ENCODE measurements at regions not wholly inside any gene's neighbourhood (a gene's known extent, or its start where the extent isn't known, plus 50 kb on each side); places are given as distances from the start of the nearest gene placed in this dataset.

DNA sequence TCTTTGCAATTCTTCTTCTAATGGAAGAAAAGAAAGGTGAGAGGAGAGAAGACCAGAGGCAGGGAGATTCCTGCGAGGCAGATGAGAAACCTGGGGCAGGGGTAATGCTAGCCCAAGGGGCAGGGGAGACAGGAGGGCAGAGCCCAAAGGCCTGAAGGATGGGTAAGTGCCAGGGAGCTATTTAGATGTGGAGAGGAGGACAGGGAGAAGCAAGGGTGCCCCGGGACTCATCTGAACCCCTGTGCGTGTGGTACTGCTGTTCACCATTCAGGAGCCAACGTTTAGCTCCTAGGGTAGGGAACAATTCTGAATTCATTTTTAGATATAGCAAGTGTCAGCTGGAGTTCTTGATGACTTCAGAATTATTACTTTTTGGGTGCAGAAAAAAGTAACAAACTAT lies 122.7 kb upstream of the ALDH1B1 start:
- H3K4me1 Mint-ChIP-seq, result no peaks in the 10 kb centered on the region
- H3K36me3 Mint-ChIP-seq (ENCODE audit: low read depth), result no peaks in the 10 kb centered on the region
- H3K27me3 Mint-ChIP-seq, result peaks cover 4% of the 10 kb centered on the region
- ChIA-PET POLR2A (no interaction called here), CTCF (no interaction called here)
- ATAC-seq, result no peak
- no peak for DNase-seq
- intact Hi-C loops (cut with DNase I, micrococcal nuclease), result loop anchor here in 1 of 2 experiments (5.0 kb wide), 1 partner anchor 43 kb away; no protein-coding TSS in a partner anchor
- H3K9me3 Mint-ChIP-seq (ENCODE audit: low read depth), result peaks cover 10% of the 10 kb centered on the region
- H3K27ac Mint-ChIP-seq, result no peak overlapping the region
- no peak overlapping the region for H3K4me3 Mint-ChIP-seq

DNA sequence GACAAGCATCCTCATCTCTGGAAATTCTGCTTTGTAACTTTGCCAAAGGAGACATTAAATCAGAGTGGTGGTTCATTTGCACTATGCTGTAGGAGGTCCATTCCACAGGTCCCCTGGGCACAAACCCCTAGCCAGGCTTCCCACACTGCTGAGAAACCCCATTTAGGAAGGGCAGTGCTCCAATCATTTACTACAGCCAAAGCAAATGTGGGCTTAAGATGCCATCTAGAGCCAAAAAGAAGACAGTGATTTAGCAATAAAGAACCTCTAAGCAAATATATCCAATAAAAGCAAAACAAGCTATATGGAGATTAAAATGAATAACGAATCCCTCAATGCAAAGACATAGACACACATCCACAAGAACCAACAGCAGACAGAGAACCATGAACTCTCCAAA lies 129.0 kb upstream of the ALDH1B1 start:
- ATAC-seq (no peak), DNase-seq (no peak)
- no peaks in the 10 kb centered on the region for H3K4me1 Mint-ChIP-seq
- peaks cover 18% of the 10 kb centered on the region for H3K9me3 Mint-ChIP-seq (ENCODE audit: low read depth)
- ChIA-PET CTCF (interaction anchor here (0.6 to 1.3 kb wide), 5 partner anchors 9 to 352 kb away, joined by 3 to 5 read pairs (median 4); no protein-coding TSS in a partner anchor), POLR2A (no interaction called here)
- intact Hi-C loops (cut with DNase I, micrococcal nuclease), result loop anchor here in 1 of 2 experiments (5.0 kb wide), 3 partner anchors 104 to 351 kb away; no protein-coding TSS in a partner anchor
- H3K27ac Mint-ChIP-seq, result no peak overlapping the region
- no peak overlapping the region for H3K4me3 Mint-ChIP-seq
- H3K36me3 Mint-ChIP-seq (ENCODE audit: low read depth), result peaks cover 5% of the 10 kb centered on the region
- H3K27me3 Mint-ChIP-seq, result peaks cover 7% of the 10 kb centered on the region

DNA sequence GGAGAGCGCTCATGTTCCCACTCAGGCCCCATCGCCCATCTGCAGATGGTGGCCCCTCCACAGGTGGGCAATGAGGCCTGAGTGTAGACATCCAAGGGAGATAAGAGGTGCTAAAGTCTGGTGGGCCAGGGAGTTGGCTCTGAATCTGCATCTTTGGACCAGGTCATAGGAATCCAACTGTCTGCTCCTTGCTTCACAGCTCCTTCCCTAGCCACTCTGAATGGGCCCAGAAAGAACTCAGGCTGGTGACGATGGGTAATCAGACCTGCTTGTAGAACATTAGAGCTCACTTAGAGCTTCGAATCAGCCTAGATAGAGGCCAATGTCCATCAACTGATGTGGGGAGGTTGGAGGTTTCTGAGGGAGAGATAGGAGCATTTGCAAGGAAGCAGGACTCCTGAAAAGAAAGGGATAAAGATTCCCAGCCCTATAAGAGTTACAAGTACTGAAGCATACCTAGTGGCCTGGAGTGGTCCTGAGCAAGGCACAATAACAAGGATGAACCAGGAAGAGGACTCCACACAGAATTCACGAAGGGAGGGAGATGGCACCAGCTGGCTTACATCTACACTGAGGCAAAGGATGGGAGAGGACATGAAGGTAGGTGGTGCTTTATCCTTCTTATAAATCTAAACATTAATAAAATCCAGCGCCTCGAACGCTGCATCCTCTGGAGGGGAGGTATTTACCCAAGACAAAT lies 132.8 kb upstream of the ALDH1B1 start:
- intact Hi-C loops (cut with DNase I, micrococcal nuclease), result loop anchor here in 1 of 2 experiments (5.0 kb wide), 3 partner anchors 108 to 347 kb away; no protein-coding TSS in a partner anchor
- no peaks in the 10 kb centered on the region for H3K4me1 Mint-ChIP-seq
- H3K4me3 Mint-ChIP-seq, result no peak overlapping the region
- no peak overlapping the region for H3K27ac Mint-ChIP-seq
- ChIA-PET POLR2A (no interaction called here), CTCF (interaction anchor here (0.6 kb wide), 1 partner anchor 110 kb away, joined by 3 read pairs; no protein-coding TSS in a partner anchor)
- ATAC-seq (no peak), DNase-seq (no peak)
- peaks cover 8% of the 10 kb centered on the region for H3K9me3 Mint-ChIP-seq (ENCODE audit: low read depth)
- peaks cover 4% of the 10 kb centered on the region for H3K27me3 Mint-ChIP-seq
- H3K36me3 Mint-ChIP-seq (ENCODE audit: low read depth), result peaks cover 5% of the 10 kb centered on the region

DNA sequence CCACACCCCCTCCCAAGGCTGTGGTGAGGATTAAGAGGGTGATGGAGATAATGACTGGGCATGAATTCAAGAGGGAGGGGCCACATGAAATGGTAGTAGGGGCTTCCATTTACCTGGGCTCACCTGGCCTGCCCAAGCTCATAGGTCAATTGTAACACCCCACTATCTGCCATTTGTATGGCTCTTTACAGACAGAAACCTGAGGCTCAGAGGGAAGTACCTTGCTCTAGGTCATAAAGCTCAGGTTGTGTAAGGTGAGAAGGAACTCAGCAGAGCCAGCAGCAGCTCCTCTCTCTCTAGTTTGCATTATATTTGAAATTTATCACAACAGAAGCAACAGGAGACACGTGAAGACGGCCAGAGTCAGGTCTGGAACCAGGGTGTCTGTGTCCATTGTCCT lies 133.4 kb upstream of the ALDH1B1 start:
- H3K9me3 Mint-ChIP-seq (ENCODE audit: low read depth), result peaks cover 5% of the 10 kb centered on the region
- H3K36me3 Mint-ChIP-seq (ENCODE audit: low read depth), result peaks cover 5% of the 10 kb centered on the region
- ATAC-seq (no peak), DNase-seq (no peak)
- no peaks in the 10 kb centered on the region for H3K4me1 Mint-ChIP-seq
- no peak overlapping the region for H3K4me3 Mint-ChIP-seq
- intact Hi-C loops (cut with DNase I, micrococcal nuclease), result no loop called here
- no peak overlapping the region for H3K27ac Mint-ChIP-seq
- H3K27me3 Mint-ChIP-seq, result peaks cover 4% of the 10 kb centered on the region
- POLR2A ChIA-PET, result no interaction called here
- CTCF ChIA-PET, result interaction anchor here (0.6 kb wide), 1 partner anchor 109 kb away, joined by 3 read pairs; no protein-coding TSS in a partner anchor

DNA sequence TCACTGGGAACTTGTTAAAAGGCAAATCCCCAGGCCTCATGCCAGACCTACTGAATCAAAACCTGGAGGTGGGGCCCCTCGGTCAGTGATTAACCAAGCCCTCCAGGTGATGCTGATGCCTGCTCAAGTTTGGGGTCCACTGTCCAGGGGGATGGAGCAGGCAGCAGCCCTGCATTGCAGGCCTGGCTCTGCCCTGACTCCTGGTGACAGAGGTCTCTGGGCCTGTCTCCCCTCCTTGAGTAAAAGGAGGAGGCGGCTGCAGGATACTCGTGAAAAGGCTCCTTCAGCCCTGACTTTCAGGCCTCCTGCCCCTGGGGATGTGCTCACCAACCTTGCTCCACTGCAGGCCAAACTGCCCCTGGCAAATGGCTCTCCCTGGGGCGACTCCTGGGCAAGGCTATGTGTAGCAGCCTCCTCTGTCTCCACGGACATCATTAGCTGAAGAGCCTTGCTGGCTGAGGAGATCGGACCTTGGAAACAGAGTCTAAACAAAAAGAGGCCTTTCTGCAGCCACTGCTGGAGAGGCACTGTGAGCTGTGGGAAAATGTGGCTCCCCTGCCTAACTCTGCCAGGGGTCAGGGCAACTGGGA lies 134.8 kb upstream of the ALDH1B1 start:
- Mint-ChIP-seq H3K4me1 (no peaks in the 10 kb centered on the region), H3K27me3 (peaks cover 1% of the 10 kb centered on the region), H3K36me3 (ENCODE audit: low read depth) (no peaks in the 10 kb centered on the region), H3K27ac (no peak overlapping the region), H3K9me3 (ENCODE audit: low read depth) (no peaks in the 10 kb centered on the region), H3K4me3 (no peak overlapping the region)
- intact Hi-C loops (cut with DNase I, micrococcal nuclease), result no loop called here
- no peak for DNase-seq
- ATAC-seq, result no peak
- ChIA-PET POLR2A (no interaction called here), CTCF (no interaction called here)

DNA sequence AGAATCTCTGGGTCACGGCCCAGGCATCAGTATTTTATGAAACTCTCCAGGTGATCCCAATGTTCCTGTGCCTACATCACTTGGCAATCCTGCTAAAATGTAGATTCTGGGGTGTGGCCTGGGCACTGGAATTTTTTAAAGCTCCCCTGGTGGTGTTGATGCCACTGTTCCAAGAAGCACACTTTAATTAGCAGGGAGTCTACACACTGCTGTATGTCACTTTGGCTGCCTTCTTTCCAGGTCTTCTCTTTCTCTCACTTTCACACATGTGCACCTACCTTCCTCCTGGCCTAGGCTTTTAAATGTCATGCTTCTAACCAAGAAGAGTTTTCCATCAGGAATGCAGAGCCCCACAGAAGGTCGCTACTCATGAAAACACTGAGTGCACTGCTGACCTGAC lies 136.0 kb upstream of the ALDH1B1 start:
- Mint-ChIP-seq H3K4me1 (no peaks in the 10 kb centered on the region), H3K36me3 (ENCODE audit: low read depth) (no peaks in the 10 kb centered on the region), H3K4me3 (no peak overlapping the region), H3K9me3 (ENCODE audit: low read depth) (no peaks in the 10 kb centered on the region), H3K27me3 (peaks cover 1% of the 10 kb centered on the region), H3K27ac (no peak overlapping the region)
- POLR2A ChIA-PET, result no interaction called here
- intact Hi-C loops (cut with DNase I, micrococcal nuclease), result no loop called here
- ATAC-seq (no peak), DNase-seq (no peak)
- CTCF ChIA-PET, result no interaction called here

DNA sequence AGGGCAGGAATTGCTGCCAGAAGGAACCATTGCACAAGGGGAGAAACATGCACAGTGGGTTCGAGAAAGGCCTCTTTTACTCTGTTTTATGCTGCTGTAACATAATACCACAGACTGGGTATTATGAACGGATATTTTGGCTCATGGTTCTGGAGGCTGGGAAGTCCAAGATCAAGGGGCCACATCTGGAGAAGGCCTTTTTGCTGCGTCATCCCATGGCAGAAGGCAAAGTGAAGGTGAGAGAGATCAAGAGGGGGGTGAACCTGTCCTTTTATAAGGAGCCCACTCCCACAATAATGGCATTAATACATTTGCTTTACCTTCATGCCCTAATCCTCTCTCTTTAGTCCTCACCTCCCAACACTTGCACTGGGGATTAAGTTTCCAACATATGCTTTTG lies 136.9 kb upstream of the ALDH1B1 start:
- no peaks in the 10 kb centered on the region for H3K4me1 Mint-ChIP-seq
- ATAC-seq, result no peak
- ChIA-PET CTCF (no interaction called here), POLR2A (no interaction called here)
- no peak overlapping the region for H3K4me3 Mint-ChIP-seq
- H3K27ac Mint-ChIP-seq, result no peak overlapping the region
- H3K9me3 Mint-ChIP-seq (ENCODE audit: low read depth), result no peaks in the 10 kb centered on the region
- intact Hi-C loops (cut with DNase I, micrococcal nuclease), result no loop called here
- no peaks in the 10 kb centered on the region for H3K36me3 Mint-ChIP-seq (ENCODE audit: low read depth)
- H3K27me3 Mint-ChIP-seq, result peaks cover 1% of the 10 kb centered on the region
- DNase-seq, result no peak

DNA sequence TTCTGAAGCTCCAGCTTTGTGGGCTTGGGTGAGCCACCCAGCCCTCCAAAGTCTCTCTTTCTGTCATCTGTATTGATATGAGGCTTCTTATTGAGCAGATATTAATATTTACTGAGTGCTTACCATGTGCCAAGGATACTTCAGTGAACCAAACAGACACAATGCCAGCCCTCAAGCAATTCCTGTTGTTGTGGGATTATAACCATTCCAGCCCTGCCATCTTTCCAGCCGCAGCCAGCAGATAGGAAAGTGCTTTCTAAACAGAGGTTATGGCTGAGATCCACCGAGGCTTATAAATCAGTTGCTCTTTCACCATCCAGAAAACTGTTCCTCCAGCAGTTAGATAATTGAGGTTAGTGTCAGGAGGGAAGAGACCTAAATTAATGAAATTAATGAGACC lies 137.7 kb upstream of the ALDH1B1 start:
- ATAC-seq (no peak), DNase-seq (no peak)
- ChIA-PET POLR2A (no interaction called here), CTCF (no interaction called here)
- intact Hi-C loops (cut with DNase I, micrococcal nuclease), result loop anchor here in 1 of 2 experiments (5.0 kb wide), 1 partner anchor 42 kb away; no protein-coding TSS in a partner anchor
- H3K9me3 Mint-ChIP-seq (ENCODE audit: low read depth), result no peaks in the 10 kb centered on the region
- H3K36me3 Mint-ChIP-seq (ENCODE audit: low read depth), result no peaks in the 10 kb centered on the region
- no peaks in the 10 kb centered on the region for H3K4me1 Mint-ChIP-seq
- H3K27ac Mint-ChIP-seq, result no peak overlapping the region
- H3K27me3 Mint-ChIP-seq, result peaks cover 1% of the 10 kb centered on the region
- no peak overlapping the region for H3K4me3 Mint-ChIP-seq

DNA sequence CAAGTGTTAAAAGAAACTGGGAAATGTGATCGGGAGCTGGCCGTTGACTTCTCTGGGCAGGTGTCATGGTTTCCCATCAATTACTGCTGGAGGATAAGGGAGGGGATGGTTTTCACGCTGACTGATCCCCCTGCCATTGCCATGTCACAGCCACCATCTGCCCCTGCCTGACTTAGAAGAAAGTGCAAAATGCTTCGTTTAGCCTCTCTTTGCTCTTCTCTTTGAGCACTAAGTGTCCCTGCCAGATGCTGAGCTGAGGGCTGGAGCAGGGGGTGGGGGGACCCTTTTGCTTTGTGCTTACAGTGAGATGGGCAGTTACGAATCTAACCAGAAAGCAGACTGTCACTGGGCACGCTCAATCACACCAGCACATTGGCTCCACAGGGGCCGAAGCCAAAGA lies 138.4 kb upstream of the ALDH1B1 start:
- intact Hi-C loops (cut with DNase I, micrococcal nuclease), result loop anchor here in 1 of 2 experiments (5.0 kb wide), 1 partner anchor 42 kb away; no protein-coding TSS in a partner anchor
- CTCF ChIA-PET, result no interaction called here
- no peaks in the 10 kb centered on the region for H3K36me3 Mint-ChIP-seq (ENCODE audit: low read depth)
- no peaks in the 10 kb centered on the region for H3K9me3 Mint-ChIP-seq (ENCODE audit: low read depth)
- H3K4me3 Mint-ChIP-seq, result no peak overlapping the region
- DNase-seq (no peak), ATAC-seq (no peak)
- H3K27me3 Mint-ChIP-seq, result peaks cover 1% of the 10 kb centered on the region
- no peak overlapping the region for H3K27ac Mint-ChIP-seq
- no peaks in the 10 kb centered on the region for H3K4me1 Mint-ChIP-seq
- POLR2A ChIA-PET, result no interaction called here

DNA sequence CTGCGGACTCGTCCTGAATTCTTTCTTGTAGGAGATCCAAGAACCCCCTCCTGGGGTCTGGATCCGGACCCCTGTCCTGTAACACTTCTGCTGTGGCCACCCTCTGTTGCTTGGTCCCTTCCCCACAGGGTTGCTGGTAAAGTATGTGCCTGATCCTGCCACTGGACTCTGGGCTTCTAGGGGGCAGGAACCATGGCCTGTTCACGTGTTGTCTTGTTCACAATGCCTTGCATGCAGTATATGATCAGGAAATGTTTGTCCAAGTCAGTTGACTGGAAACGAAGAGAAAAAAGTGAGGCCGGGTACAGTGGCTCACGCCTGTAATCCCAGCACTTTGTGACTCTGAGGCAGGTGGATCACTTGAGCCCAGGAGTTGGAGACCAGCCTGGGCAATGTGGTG lies 139.3 kb upstream of the ALDH1B1 start:
- no peak overlapping the region for H3K27ac Mint-ChIP-seq
- CTCF ChIA-PET, result no interaction called here
- intact Hi-C loops (cut with DNase I, micrococcal nuclease), result loop anchor here in 1 of 2 experiments (5.0 kb wide), 1 partner anchor 41 kb away; no protein-coding TSS in a partner anchor
- POLR2A ChIA-PET, result no interaction called here
- H3K36me3 Mint-ChIP-seq (ENCODE audit: low read depth), result no peaks in the 10 kb centered on the region
- H3K27me3 Mint-ChIP-seq, result peaks cover 1% of the 10 kb centered on the region
- DNase-seq (no peak), ATAC-seq (no peak)
- no peaks in the 10 kb centered on the region for H3K9me3 Mint-ChIP-seq (ENCODE audit: low read depth)
- no peak overlapping the region for H3K4me3 Mint-ChIP-seq
- no peaks in the 10 kb centered on the region for H3K4me1 Mint-ChIP-seq

DNA sequence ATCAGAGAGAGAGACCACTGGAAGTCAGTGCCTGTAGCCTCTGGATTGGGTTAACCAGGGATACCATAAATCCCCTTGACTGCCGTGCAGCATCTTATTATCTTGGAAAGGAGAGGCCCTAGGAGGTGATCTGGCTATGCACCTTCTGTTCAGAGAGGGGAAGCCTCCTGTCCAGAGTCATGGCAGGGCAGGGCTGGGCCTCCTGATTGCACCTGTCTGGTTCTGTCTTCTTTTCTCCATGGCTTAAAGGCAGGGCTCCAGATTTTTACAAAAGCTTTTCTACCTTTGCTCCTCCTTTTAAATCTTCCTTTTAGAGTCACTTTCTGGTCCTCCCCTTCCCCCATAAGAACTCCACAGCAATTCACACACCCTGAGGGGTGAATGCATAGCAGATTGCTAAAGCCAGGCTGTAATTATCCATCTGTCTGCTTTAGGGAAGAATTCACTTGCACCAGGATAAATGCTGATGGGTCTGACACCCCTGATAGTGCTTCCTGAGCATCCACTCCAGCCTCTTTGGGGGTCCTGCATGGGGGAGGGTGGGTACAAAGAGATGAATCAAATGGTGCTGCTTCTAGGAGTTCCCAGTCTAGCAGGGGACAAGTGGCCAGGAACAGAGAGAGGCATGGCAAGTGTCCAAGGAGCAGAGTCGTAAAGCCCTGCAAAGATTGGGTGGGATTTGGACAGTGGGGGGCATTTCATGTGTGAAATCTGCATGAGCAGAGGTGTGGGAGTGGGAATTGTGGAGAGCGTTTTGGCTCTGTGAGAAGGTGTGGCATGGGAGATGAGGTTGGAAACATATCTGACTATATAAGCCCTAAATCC lies 141.3 kb upstream of the ALDH1B1 start:
- H3K27me3 Mint-ChIP-seq, result peaks cover 1% of the 10 kb centered on the region
- H3K27ac Mint-ChIP-seq, result no peak overlapping the region
- intact Hi-C loops (cut with DNase I, micrococcal nuclease), result loop anchor here in 1 of 2 experiments (5.0 kb wide), 1 partner anchor 39 kb away; no protein-coding TSS in a partner anchor
- DNase-seq (no peak), ATAC-seq (no peak)
- no peak overlapping the region for H3K4me3 Mint-ChIP-seq
- ChIA-PET CTCF (no interaction called here), POLR2A (no interaction called here)
- H3K9me3 Mint-ChIP-seq (ENCODE audit: low read depth), result no peaks in the 10 kb centered on the region
- no peaks in the 10 kb centered on the region for H3K4me1 Mint-ChIP-seq
- no peaks in the 10 kb centered on the region for H3K36me3 Mint-ChIP-seq (ENCODE audit: low read depth)

All from activated CD4-positive, alpha-beta T cell treated with anti-CD3 and anti-CD28 coated beads for 36 hours (primary cell).